H9 (cell line): ENCODE measurements at regions not wholly inside any gene's neighbourhood (a gene's known extent, or its start where the extent isn't known, plus 50 kb on each side); places are given as distances from the start of the nearest gene placed in this dataset.

Experiments
- DNase-seq: peaks from one replicate; pipeline ENCODE4 v3.0.0-alpha.2; 2017
- H2AFZ ChIP-seq: one replicate; pipeline ENCODE4 v1.6.1; 2013; ENCODE audit warnings: mild to moderate bottlenecking, low read length, control low read depth, moderate library complexity
- H2AK5ac ChIP-seq: 2 replicates; pipeline ENCODE4 v1.6.1; 2013; ENCODE audit warnings: low read length, control low read depth, mixed read lengths; ENCODE audit not compliant: insufficient read length
- H2BK120ac ChIP-seq: one replicate; pipeline ENCODE4 v1.6.1; 2013; ENCODE audit warnings: low read depth, mild to moderate bottlenecking, low read length, control low read depth, inconsistent platforms; ENCODE audit not compliant: poor library complexity, severe bottlenecking
- H2BK12ac ChIP-seq: 2 replicates; pipeline ENCODE4 v1.6.1; 2013; ENCODE audit warnings: low read length, control low read depth, mixed read lengths, low read depth; ENCODE audit not compliant: insufficient read length
- H2BK15ac ChIP-seq: 2 replicates; pipeline ENCODE4 v1.6.1; 2013; ENCODE audit warnings: low read depth, low read length, control low read depth
- H2BK20ac ChIP-seq: one replicate; pipeline ENCODE4 v1.6.1; 2013; ENCODE audit warnings: low read depth, mild to moderate bottlenecking, low read length, control low read depth, inconsistent platforms; ENCODE audit not compliant: poor library complexity, severe bottlenecking
- H2BK5ac ChIP-seq: 2 replicates; pipeline ENCODE4 v1.6.1; 2013; ENCODE audit warnings: low read length, control low read depth, mixed read lengths; ENCODE audit not compliant: insufficient read length
- H3K14ac ChIP-seq: 2 replicates; pipeline ENCODE4 v1.6.1; 2013; ENCODE audit warnings: low read length, control low read depth; ENCODE audit not compliant: insufficient read depth
- H3K18ac ChIP-seq: 2 replicates; pipeline ENCODE4 v1.6.1; 2013; ENCODE audit warnings: low read depth, mild to moderate bottlenecking, mixed read lengths, low read length, control low read depth; ENCODE audit not compliant: insufficient read length
- H3K23ac ChIP-seq: 2 replicates; pipeline ENCODE4 v1.6.1; 2013; ENCODE audit warnings: low read length, control low read depth, mixed read lengths, low read depth; ENCODE audit not compliant: insufficient read length
- H3K23me2 ChIP-seq: 2 replicates; pipeline ENCODE4 v1.6.1; 2013; ENCODE audit warnings: low read depth, mild to moderate bottlenecking, mixed read lengths, low read length, control low read depth; ENCODE audit not compliant: insufficient read length, poor library complexity, severe bottlenecking
- H3K27ac ChIP-seq: 2 replicates; pipeline ENCODE4 v1.5.1; 2013; ENCODE audit warnings: low read length, control low read depth, mixed read lengths, low read depth; ENCODE audit not compliant: insufficient read length
- H3K27me3 ChIP-seq: 2 replicates; pipeline ENCODE4 v1.6.1; 2013; ENCODE audit warnings: low read length, control low read depth, inconsistent platforms; ENCODE audit not compliant: insufficient read depth
- H3K4ac ChIP-seq: 2 replicates; pipeline ENCODE4 v1.6.1; 2013; ENCODE audit warnings: low read depth, mild to moderate bottlenecking, control low read depth, inconsistent platforms, low read length, moderate library complexity
- H3K4me1 ChIP-seq: 2 replicates; pipeline ENCODE4 v1.6.1; 2013; ENCODE audit warnings: low read length, control low read depth, inconsistent platforms; ENCODE audit not compliant: insufficient read depth
- H3K4me2 ChIP-seq: 2 replicates; pipeline ENCODE4 v1.6.1; 2013; ENCODE audit warnings: low read length, control low read depth, mixed read lengths; ENCODE audit not compliant: insufficient read length, insufficient read depth
- H3K56ac ChIP-seq: 2 replicates; pipeline ENCODE4 v1.6.1; 2013; ENCODE audit warnings: low read depth, mild to moderate bottlenecking, mixed read lengths, low read length, control low read depth; ENCODE audit not compliant: insufficient read length
- H3K79me1 ChIP-seq: 2 replicates; pipeline ENCODE4 v1.6.1; 2013; ENCODE audit warnings: low read depth, mild to moderate bottlenecking, moderate library complexity, low read length, control low read depth, inconsistent platforms; ENCODE audit not compliant: insufficient read depth, poor library complexity, severe bottlenecking
- H3K79me2 ChIP-seq: 2 replicates; pipeline ENCODE4 v1.6.1; 2013; ENCODE audit warnings: low read length, control low read depth, inconsistent platforms; ENCODE audit not compliant: insufficient read depth
- H3K9ac ChIP-seq: 2 replicates; pipeline ENCODE4 v1.6.1; 2013; ENCODE audit warnings: low read length, control low read depth, mixed read lengths; ENCODE audit not compliant: insufficient read length; ENCODE audit errors: extremely low read depth
- H3K9me3 ChIP-seq: one replicate; pipeline ENCODE4 v1.6.1; 2013; ENCODE audit warnings: low read depth, low read length, inconsistent platforms; ENCODE audit not compliant: control insufficient read depth
- H3T11ph ChIP-seq: one replicate; pipeline ENCODE4 v1.6.1; 2013; ENCODE audit warnings: mild to moderate bottlenecking, low read length, control low read depth, inconsistent platforms
- H4K20me1 ChIP-seq: one replicate; pipeline ENCODE4 v1.6.1; 2013; ENCODE audit not compliant: control insufficient read depth, insufficient read length, insufficient read depth
- H4K5ac ChIP-seq: 2 replicates; pipeline ENCODE4 v1.6.1; 2013; ENCODE audit warnings: low read depth, mild to moderate bottlenecking, mixed read lengths, low read length, control low read depth; ENCODE audit not compliant: insufficient read length
- H4K8ac ChIP-seq: replicated peaks from 2 replicates; pipeline ENCODE4 v1.6.1; 2013; ENCODE audit warnings: low read length, control low read depth, mixed read lengths, low read depth; ENCODE audit not compliant: insufficient read length
- H4K91ac ChIP-seq: 2 replicates; pipeline ENCODE4 v1.6.1; 2013; ENCODE audit warnings: low read depth, mild to moderate bottlenecking, moderate library complexity, mixed read lengths, low read length, control low read depth; ENCODE audit not compliant: insufficient read length
- H3K27ac Mint-ChIP-seq, 3 experiments: 2 replicates in 2 of 3; 3 replicates in 1 of 3; pipeline ENCODE4 v1.8.0; 2020 to 2021; ENCODE audit warnings: mixed read lengths in 3 of 3, mild to moderate bottlenecking in 1 of 3, moderate library complexity in 1 of 3
- H3K27me3 Mint-ChIP-seq: 2 replicates; pipeline ENCODE4 v1.8.0; 2021; ENCODE audit warnings: low read depth, mild to moderate bottlenecking, moderate library complexity, mixed read lengths
- H3K36me3 Mint-ChIP-seq, 3 experiments: 2 replicates in 2 of 3; 3 replicates in 1 of 3; pipeline ENCODE4 v1.8.0; 2020 to 2021; ENCODE audit warnings: low read depth in 3 of 3, mixed read lengths in 3 of 3; ENCODE audit not compliant: insufficient read depth in 1 of 3
- H3K4me1 Mint-ChIP-seq, 2 experiments: 2 replicates each; pipeline ENCODE4 v1.8.0; 2020; ENCODE audit warnings: mixed read lengths in 2 of 2
- H3K4me3 Mint-ChIP-seq, 2 experiments: 2 replicates in 1 of 2; 3 replicates in 1 of 2; pipeline ENCODE4 v1.8.0; 2020 to 2021; ENCODE audit warnings: mild to moderate bottlenecking in 2 of 2, mixed read lengths in 2 of 2, moderate library complexity in 1 of 2
- H3K9me3 Mint-ChIP-seq, 2 experiments: 2 replicates in 1 of 2; 3 replicates in 1 of 2; pipeline ENCODE4 v1.8.0; 2020; ENCODE audit warnings: mild to moderate bottlenecking in 2 of 2, mixed read lengths in 2 of 2, moderate library complexity in 1 of 2
- CTCF ChIP-seq: fragments of 200-600 bp; sonication (generic); conservative IDR thresholded peaks from 3 replicates; pipeline ENCODE4 v1.8.0; 2021; ENCODE audit warnings: antibody characterized with exemption, mild to moderate bottlenecking
- WGBS: extraction: QIAGEN DNeasy Blood & Tissue Kit; methylation state at CpG from one replicate; pipeline ENCODE4 v1.1.7; 2013; ENCODE audit warnings: missing lambda C conversion rate, low lambda C conversion rate, mixed read lengths; ENCODE audit not compliant: insufficient read length; ENCODE audit errors: extremely low coverage; 5-methylcytosine and 5-hydroxymethylcytosine counted together

- Histone ChIP-seq H3K4me2 (no peak overlapping the region), H4K91ac (no peak overlapping the region), H2BK15ac (no peak overlapping the region), H3K27me3 (no peaks in the 10 kb centered on the region), H3K79me1 (no peaks in the 10 kb centered on the region), H3K9me3 (no peaks in the 10 kb centered on the region), H3K4me1 (no peaks in the 10 kb centered on the region), H2BK5ac (no peak overlapping the region), H4K8ac (no peak overlapping the region), H3K14ac (no peak overlapping the region), H3K23me2 (peaks cover 3% of the 10 kb centered on the region), H4K20me1 (no peaks in the 10 kb centered on the region), H2BK120ac (no peak overlapping the region), H3K27ac (no peak overlapping the region), H3K18ac (no peak overlapping the region), H2BK20ac (no peak overlapping the region), H3K79me2 (no peaks in the 10 kb centered on the region), H3K56ac (no peak overlapping the region), H4K5ac (no peak overlapping the region), H2AK5ac (no peak overlapping the region), H3K4ac (no peak overlapping the region), H3T11ph (no peak overlapping the region), H3K9ac (no peak overlapping the region), H2BK12ac (no peak overlapping the region), H2AFZ (no peak overlapping the region), H3K23ac (no peak overlapping the region)
- H3K4me1 Mint-ChIP-seq, result 0 out of 4 replicates have a peak, but pooled peaks cover 0 to 3% of the 10 kb centered on the region in 2 experiments
- H3K27ac Mint-ChIP-seq, result no peak overlapping the region; a peak in 1 of 7 replicates
- H3K36me3 Mint-ChIP-seq, result no peaks in the 10 kb centered on the region
- WGBS, result no CpG with 5 or more reads among the region's 32 CpGs
- no peaks in the 10 kb centered on the region; a peak in 1 of 5 replicates for H3K9me3 Mint-ChIP-seq
- DNase-seq, result no peak
- H3K27me3 Mint-ChIP-seq, result no peaks in the 10 kb centered on the region
- TF ChIP-seq CTCF, result no peak
- H3K4me3 Mint-ChIP-seq, result no peak overlapping the region
Observed at GRCh38 chr21:38120984-38121855, 135.6 kb upstream of the KCNJ15 start.
